ENCODE measurements at regions not wholly inside any gene's neighbourhood (a gene's known extent, or its start where the extent isn't known, plus 50 kb on each side); places are given as distances from the start of the nearest gene placed in this dataset.

- no peak for DNase-seq (ENCODE audit: low read depth)
Observed at GRCh38 chr2:898319-898718, 52.3 kb upstream of the SNTG2 start.

GRCh38 chr2:897091-897490 is 53.6 kb upstream of the SNTG2 start:
- DNase-seq (ENCODE audit: low read depth): no peak

GRCh38 chr2:893311-893710 is 57.3 kb upstream of the SNTG2 start:
- DNase-seq (ENCODE audit: low read depth): no peak

DNA sequence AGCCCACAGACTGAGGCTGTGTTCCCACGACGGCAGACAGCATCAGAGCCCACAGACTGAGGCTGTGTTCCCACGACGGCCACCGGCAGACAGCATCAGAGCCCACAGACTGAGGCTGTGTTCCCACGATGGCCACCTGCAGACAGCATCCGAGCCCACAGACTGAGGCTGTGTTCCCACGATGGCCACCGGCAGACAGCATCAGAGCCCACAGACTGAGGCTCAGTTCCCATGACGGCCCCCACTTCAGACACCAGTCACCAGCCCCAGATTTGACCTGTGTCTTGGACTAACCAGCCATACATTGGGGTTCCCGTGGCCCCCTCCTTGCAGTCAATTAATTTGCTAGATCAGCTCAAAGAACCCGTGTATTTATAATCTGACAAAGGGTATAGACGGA is 57.8 kb upstream of the SNTG2 start:
- no peak for DNase-seq (ENCODE audit: low read depth)

GRCh38 chr2:892401-892800 is 58.2 kb upstream of the SNTG2 start:
- no peak for DNase-seq (ENCODE audit: low read depth)

GRCh38 chr2:891734-892133 is 58.9 kb upstream of the SNTG2 start:
- no peak for DNase-seq (ENCODE audit: low read depth)

GRCh38 chr2:890791-891190 is 59.9 kb upstream of the SNTG2 start:
- peak; percentile 3 for DNase-seq (ENCODE audit: low read depth)

DNA sequence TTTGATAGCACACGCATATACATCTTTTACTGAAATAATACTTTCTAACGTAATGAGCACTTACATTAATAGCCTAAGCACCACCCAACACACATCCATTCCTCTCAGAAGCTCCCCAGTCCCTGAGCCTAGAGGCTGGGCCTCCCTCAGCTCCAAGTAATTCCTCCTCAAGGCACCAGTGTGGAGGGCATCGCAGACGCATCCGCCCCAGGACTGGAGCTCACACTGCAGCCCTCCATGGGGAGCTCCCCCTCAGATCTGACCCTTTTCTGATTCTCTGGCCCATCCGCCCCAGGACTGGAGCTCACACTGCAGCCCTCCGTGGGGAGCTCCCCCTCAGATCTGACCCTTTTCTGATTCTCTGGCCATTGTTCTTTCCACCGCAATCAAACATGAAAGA is 60.4 kb upstream of the SNTG2 start:
- no peak for DNase-seq (ENCODE audit: low read depth)

GRCh38 chr2:888906-889566 is 61.6 kb upstream of the SNTG2 start:
- no peak for DNase-seq (ENCODE audit: low read depth)

DNA sequence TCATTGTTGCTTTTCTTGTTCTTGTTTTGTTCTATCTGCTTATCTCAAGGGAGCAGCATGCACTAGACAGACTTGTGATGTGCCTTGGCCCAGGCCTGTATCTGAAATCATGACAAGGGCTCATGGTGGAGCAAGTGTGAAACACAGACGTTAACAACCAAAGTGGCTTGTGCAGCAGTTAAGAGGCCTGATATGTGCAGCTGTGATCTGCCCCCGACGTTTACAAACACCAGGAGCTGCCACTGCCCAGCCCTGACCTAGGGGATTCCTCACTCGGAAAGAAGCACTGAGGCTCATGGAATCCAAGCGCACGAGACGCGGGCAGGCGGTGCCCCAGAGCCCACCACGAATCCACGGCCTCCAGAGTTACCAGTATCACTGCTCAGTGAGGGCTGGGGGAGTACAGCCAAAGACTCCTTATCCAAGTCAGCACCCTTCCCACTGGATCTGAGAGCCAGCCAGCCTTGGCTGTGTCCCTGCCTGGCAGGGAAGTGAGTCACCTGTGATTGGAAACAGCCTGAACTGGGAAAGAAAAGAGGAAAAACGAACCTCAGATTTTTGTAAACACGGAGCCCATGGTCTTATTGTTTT is 62.3 kb upstream of the SNTG2 start:
- no peak for DNase-seq (ENCODE audit: low read depth)

DNA sequence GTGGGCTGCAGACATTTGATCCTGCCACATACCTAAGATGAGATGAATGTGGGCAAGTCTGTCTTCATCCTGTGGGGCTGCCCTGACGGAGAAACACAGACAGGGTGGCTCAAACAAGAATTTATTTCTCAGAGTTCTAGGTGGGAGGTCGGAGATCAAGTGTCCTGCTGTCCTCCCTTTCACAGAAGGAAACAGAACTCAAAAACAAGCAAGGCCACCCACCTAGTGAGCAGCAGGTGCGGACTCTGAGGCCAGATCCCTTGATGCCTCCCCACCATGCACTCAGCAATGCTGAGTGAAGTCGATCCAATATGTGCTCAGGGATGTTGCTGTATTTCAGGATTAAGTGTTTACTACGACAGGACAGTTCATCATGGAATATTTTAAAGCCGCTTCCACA is 63.0 kb upstream of the SNTG2 start:
- no peak for DNase-seq (ENCODE audit: low read depth)

DNA sequence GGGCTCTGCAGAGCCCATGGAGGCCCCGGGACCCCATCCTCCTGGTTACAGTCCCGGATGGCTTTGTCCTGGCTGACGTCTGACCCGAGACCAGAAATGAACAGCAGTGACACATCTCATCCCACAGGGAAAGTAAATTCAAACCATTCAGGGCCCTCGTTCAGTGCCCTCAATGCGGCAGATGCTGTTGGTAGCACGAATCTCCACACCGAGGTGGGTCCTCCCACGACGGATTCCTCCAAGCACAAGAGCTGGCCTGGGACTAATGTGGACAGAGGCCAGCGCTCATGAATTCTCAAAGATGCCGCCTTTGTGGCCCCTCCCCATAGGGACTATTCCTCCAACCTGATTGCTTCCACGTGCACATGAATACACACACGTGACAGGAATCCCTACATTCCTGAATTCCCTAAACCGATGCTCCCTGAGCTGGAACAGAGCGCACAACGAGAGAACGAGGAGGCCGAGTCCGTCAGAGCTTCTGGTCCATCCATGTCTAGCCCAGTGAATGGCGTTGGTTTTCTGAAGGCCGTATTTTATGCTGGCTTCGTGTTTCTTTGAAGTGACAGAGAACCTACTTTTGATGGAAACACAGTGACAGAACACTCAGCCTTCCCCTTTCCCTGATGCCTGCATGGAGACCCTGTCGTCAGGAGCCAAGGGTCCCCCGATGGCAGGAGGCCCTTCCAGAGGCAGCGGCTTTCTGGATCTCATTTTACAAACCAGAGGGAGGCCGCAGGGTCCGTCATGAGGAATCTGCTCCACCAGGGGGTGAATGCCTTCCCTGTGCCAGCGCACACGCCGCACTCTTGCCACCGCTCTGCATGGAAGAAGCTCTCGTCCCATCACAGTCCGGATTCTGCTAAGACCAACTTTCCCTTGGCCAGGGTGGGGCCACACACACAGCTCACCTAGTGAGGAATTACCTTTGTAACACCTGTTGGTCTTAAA is 64.3 kb upstream of the SNTG2 start:
- DNase-seq (ENCODE audit: low read depth): no peak

DNA sequence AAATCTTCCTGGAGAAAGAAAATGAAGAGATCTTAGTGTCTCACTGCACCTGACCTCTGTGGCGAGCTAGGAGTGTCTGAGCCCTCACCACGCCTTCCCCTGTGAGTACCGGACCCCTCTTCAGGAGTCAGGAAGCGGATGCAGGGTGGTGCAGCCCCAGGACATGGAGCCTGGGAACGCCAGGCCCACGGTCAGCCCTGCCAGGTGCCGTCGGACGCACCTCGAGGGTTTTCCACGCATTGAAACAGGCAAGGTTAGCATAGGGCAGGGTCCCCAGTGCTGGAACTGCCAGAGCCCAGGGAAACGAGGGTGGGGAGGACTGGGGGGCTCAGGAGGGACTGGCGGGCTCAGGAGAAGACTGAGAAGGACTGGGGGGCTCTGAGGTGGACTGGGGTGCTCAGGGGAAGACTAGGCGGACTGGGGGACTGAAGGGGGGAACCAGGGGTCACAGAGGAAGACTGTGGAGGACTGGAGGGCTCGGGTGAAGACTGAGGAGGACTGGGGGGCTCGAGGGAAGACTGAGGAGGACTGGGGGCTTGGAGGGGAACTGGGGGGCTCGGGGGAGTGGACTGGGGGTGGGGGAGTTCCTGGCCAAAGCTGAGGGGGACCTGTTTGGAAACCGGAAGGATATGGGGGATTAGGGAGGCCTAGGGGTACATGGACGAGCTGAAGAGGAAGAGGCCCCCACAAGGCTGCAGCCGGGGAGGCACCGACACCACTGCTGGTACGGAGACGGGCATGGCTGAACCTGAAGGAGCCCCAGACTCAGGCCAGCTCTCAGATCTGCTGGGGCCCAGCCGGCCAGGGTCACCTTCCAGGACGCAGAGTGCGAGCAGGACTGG is 65.2 kb upstream of the SNTG2 start:
- DNase-seq (ENCODE audit: low read depth): no peak

GRCh38 chr2:883803-884748 is 66.6 kb upstream of the SNTG2 start:
- DNase-seq (ENCODE audit: low read depth): no peak

- no peak for DNase-seq (ENCODE audit: low read depth)
Observed at GRCh38 chr2:883260-883802, 67.3 kb upstream of the SNTG2 start.

DNA sequence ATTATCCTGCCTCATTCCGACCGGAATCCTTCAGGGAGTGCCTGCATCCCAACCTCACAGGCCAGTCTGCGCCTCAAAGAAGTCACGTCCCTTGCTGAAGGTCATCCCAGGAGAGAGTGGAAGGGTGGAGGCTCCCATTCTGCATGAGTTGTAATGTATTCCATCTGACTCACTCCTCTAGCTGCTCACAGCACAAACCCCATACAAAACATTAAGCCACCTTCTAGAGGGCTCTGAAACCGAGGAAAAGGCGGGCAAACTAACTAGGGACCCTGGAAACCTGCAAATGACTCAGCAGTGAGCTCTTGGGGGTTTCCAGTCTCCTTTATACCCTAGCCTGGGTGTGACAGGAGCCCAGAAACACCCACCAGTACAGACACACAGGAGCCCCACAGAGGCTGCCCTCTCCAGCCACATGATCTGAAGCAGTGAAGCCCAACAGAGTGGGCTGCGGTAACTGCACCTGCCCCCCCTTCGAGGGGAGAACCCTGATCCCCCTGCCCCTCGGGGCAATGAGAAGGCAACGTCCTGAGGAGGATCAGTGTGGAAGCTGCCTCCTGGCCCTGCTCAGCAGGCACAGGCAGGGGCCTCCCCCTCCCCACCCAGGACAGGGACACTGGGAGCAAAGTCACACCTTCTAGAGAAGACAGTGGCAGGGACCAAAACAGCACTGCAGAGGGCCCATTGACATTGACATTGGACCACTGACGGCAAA is 69.3 kb upstream of the SNTG2 start:
- DNase-seq (ENCODE audit: low read depth): no peak

DNA sequence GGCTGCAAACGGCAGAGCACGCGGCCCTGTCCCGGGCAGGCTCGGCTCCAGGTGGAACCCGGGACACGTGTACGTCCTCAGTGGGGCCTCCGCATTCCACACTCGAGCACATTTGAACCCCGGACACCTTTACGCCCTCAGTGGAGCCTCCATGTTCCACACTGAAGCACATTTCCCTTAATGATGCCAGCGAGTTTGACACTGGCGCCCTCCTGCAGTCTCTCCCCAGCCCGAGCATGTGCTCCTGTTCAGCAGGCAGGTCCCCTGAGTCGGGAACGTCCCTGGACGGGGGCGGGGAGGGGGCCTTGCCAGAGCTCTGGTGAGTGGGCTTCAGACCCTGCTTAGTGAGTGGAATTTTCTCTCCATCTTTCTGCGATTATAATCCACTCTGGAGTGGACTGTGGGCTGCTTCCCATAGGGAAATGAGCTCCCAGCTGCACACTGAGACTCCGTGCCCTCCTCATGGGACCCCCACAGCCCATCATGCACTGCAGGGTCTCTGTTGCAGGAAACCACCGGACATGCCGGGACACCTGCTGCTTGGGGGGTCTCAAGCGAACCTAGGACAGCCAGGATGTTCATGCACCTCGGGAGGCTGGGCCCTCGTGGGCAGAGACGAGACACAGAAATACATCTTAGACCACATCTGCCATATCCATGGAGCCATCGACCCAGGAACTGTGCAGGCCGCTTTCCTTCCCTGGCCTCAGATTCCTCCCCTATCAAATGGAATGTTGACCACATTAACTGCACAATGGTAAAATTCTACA is 70.3 kb upstream of the SNTG2 start:
- DNase-seq (ENCODE audit: low read depth): no peak

DNA sequence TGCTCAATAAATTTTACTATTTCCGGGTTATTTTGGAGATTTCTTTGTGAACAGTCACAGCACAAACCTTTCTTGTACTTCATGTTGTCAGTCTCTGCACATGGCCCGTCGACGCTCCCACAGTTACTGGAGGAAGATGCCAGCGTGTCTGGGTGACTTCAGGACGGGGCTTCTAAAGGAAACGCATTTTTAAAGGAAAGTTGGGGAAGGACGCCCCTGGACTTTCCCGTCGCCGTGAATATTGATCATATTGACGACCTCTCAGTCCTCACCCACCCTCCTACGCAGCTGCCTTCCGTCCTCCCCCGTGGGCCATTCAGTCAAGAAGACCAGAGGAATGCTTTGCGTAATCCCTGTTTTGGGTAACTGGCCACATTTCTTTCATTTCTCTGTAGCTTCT is 71.1 kb upstream of the SNTG2 start:
- no peak for DNase-seq (ENCODE audit: low read depth)

DNA sequence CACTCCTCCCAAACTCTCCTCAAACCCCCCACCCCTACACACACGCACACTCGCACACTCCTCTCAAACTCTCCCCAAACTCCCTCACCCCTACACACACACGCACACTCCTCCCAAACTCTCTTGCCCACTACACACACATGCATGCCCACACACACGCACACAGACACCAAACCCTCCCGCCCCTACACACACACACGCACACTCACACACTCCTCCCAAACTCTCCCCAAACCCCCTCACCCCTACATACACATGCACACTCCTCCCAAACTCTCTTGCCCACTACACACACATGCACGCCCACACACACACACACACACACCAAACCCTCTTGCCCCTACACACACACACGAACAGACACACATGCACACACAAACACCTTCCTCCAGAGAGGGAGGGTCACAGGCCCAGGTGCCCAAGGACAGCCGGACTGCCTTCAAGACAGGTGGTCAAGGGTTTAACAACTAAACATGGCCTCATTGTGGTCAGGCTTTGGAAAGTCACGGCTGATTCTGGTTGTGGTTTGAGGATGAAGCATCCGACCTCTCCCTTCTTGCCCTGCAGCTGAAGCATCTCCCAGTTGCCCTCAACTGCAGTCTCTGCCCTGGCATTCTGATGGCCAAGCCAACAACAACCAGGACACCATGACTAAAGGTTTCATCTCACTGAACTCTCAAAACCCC is 72.3 kb upstream of the SNTG2 start:
- no peak for DNase-seq (ENCODE audit: low read depth)
